DOHH2 (cell line): ENCODE measurements at regions not wholly inside any gene's neighbourhood (a gene's known extent, or its start where the extent isn't known, plus 50 kb on each side); places are given as distances from the start of the nearest gene placed in this dataset.

Experiments
- EZH2phosphoT487 ChIP-seq: fragments of 200-600 bp; sonication (generic); IDR thresholded peaks from 2 replicates; pipeline ENCODE4 v1.6.1; 2017; ENCODE audit warnings: borderline replicate concordance, mild to moderate bottlenecking, antibody characterized with exemption, low read length, moderate library complexity, mixed read lengths
- TF ChIP-seq, protein P1 (sequence below): fragments of 200-600 bp; sonication (generic); IDR thresholded peaks from one replicate; pipeline ENCODE4 v1.5.1; 2014; ENCODE audit warnings: antibody characterized with exemption, mild to moderate bottlenecking, low read depth, low read length; ENCODE audit not compliant: poor library complexity, severe bottlenecking

DNA sequence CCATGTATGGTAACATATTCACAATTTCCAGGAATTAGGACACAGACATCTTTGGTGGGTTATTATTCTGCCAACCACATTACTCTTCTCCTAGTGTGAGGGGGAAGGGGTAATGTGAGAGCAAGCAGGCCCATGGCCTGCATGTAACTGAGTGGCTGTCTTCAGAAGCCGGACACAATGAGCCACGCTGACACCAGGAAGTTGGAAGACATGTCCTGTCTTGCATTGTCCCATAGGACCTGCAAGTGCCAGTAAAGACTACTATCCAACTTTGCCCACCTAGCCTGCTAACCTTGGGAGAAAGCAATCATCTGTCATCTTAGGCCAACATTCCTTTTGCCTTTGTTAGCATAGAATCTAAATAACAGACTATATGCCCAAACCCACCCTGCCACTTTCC is 86.2 kb upstream of the SH3BP4 start:
- TF ChIP-seq, protein P1, sequence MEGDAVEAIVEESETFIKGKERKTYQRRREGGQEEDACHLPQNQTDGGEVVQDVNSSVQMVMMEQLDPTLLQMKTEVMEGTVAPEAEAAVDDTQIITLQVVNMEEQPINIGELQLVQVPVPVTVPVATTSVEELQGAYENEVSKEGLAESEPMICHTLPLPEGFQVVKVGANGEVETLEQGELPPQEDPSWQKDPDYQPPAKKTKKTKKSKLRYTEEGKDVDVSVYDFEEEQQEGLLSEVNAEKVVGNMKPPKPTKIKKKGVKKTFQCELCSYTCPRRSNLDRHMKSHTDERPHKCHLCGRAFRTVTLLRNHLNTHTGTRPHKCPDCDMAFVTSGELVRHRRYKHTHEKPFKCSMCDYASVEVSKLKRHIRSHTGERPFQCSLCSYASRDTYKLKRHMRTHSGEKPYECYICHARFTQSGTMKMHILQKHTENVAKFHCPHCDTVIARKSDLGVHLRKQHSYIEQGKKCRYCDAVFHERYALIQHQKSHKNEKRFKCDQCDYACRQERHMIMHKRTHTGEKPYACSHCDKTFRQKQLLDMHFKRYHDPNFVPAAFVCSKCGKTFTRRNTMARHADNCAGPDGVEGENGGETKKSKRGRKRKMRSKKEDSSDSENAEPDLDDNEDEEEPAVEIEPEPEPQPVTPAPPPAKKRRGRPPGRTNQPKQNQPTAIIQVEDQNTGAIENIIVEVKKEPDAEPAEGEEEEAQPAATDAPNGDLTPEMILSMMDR: no peak
- no peak for TF ChIP-seq EZH2phosphoT487
